Astrocyte (in vitro differentiated cells and primary cell): ENCODE measurements at regions not wholly inside any gene's neighbourhood (a gene's known extent, or its start where the extent isn't known, plus 50 kb on each side); places are given as distances from the start of the nearest gene placed in this dataset.

Experiments used
- DNase-seq: peaks from one replicate; pipeline ENCODE4 v3.0.0-alpha.2; 2010; ENCODE audit warnings: low read depth
- FAIRE-seq: peaks from 2 replicates; lab custom pipeline; 2011; peaks lifted over from hg19 to GRCh38; lab: Jason Lieb, UNC
- H2AFZ ChIP-seq: 2 replicates; pipeline ENCODE4 v1.6.0; 2012; ENCODE audit warnings: low read depth, low read length, inconsistent platforms
- H3K27ac ChIP-seq: 2 replicates; pipeline ENCODE4 v1.5.1; 2011; ENCODE audit warnings: low read depth, low read length, inconsistent platforms
- H3K27me3 ChIP-seq: 2 replicates; pipeline ENCODE4 v1.6.0; 2011; ENCODE audit warnings: low read length, inconsistent platforms; ENCODE audit not compliant: insufficient read depth
- H3K36me3 ChIP-seq: 2 replicates; pipeline ENCODE4 v1.5.1; 2011; ENCODE audit warnings: low read length, inconsistent platforms; ENCODE audit not compliant: insufficient read depth
- H3K4me1 ChIP-seq: 2 replicates; pipeline ENCODE4 v1.5.1; 2011; ENCODE audit warnings: low read length, inconsistent platforms; ENCODE audit not compliant: insufficient read depth
- H3K4me2 ChIP-seq: 2 replicates; pipeline ENCODE4 v1.6.0; 2012; ENCODE audit warnings: low read length, inconsistent platforms
- H3K4me3 ChIP-seq: 2 replicates; pipeline ENCODE4 v1.5.1; 2011; ENCODE audit warnings: low read depth, mild to moderate bottlenecking, low read length, inconsistent platforms; ENCODE audit not compliant: insufficient read depth
- H3K79me2 ChIP-seq: 2 replicates; pipeline ENCODE4 v1.6.0; 2012; ENCODE audit warnings: mild to moderate bottlenecking, low read length, inconsistent platforms; ENCODE audit not compliant: insufficient read depth
- H3K9ac ChIP-seq: 2 replicates; pipeline ENCODE4 v1.6.0; 2012; ENCODE audit warnings: mild to moderate bottlenecking, low read length, inconsistent platforms
- H3K9me3 ChIP-seq: 2 replicates; pipeline ENCODE4 v1.5.1; 2012; ENCODE audit warnings: low read depth, mild to moderate bottlenecking, low read length, inconsistent platforms; ENCODE audit not compliant: insufficient read depth
- H4K20me1 ChIP-seq: 2 replicates; pipeline ENCODE4 v1.6.0; 2012; ENCODE audit warnings: low read length, inconsistent platforms; ENCODE audit not compliant: insufficient read depth
- H3K27ac Mint-ChIP-seq: one replicate; pipeline ENCODE4 v1.8.0; 2021; ENCODE audit warnings: mild to moderate bottlenecking, mixed read lengths; ENCODE audit not compliant: unreplicated experiment
- H3K27me3 Mint-ChIP-seq: one replicate; pipeline ENCODE4 v1.8.0; 2021; ENCODE audit warnings: low read depth, mixed read lengths; ENCODE audit not compliant: unreplicated experiment
- H3K36me3 Mint-ChIP-seq: one replicate; pipeline ENCODE4 v1.8.0; 2021; ENCODE audit warnings: low read depth, mixed read lengths; ENCODE audit not compliant: unreplicated experiment
- H3K4me1 Mint-ChIP-seq: one replicate; pipeline ENCODE4 v1.8.0; 2021; ENCODE audit warnings: low read depth, mixed read lengths; ENCODE audit not compliant: unreplicated experiment
- H3K4me3 Mint-ChIP-seq: one replicate; pipeline ENCODE4 v1.8.0; 2021; ENCODE audit warnings: mild to moderate bottlenecking, moderate library complexity, mixed read lengths; ENCODE audit not compliant: unreplicated experiment
- H3K9me3 Mint-ChIP-seq: one replicate; pipeline ENCODE4 v1.8.0; 2021; ENCODE audit warnings: mild to moderate bottlenecking, mixed read lengths; ENCODE audit not compliant: unreplicated experiment
- CTCF ChIP-seq: IDR thresholded peaks from 2 replicates; pipeline ENCODE4 v1.5.1; 2011; ENCODE audit warnings: low read depth, mild to moderate bottlenecking, inconsistent platforms, low read length, moderate library complexity; ENCODE audit not compliant: insufficient read depth
- EZH2 ChIP-seq: IDR thresholded peaks from 2 replicates; pipeline ENCODE4 v1.6.1; 2012; ENCODE audit warnings: mild to moderate bottlenecking, low read length, inconsistent platforms; ENCODE audit not compliant: insufficient read depth

- H3K4me3 Mint-ChIP-seq: no peak overlapping the region
- H3K27me3 ChIP-seq: peaks cover 7% of the 10 kb centered on the region
Measured at GRCh38 chr9:87135074-87135473, 187.8 kb upstream of the GAS1 start.

GRCh38 chr9:87137718-87138117 is 190.4 kb upstream of the GAS1 start:
- H3K4me1 Mint-ChIP-seq: peaks cover 3% of the 10 kb centered on the region
- no peak for TF ChIP-seq EZH2
- no peak for TF ChIP-seq CTCF
- H3K4me3 Mint-ChIP-seq: no peak overlapping the region
- DNase-seq: no peak
- H3K4me2 ChIP-seq: no peak overlapping the region
- no peak overlapping the region for H3K9ac ChIP-seq
- H3K36me3 ChIP-seq: no peaks in the 10 kb centered on the region
- no peak for FAIRE-seq
- H3K27me3 ChIP-seq: peaks cover 11% of the 10 kb centered on the region
- no peak overlapping the region for H3K27ac ChIP-seq
- no peaks in the 10 kb centered on the region for H4K20me1 ChIP-seq
- H2AFZ ChIP-seq: no peak overlapping the region
- no peaks in the 10 kb centered on the region for H3K79me2 ChIP-seq
- no peak overlapping the region for H3K27ac Mint-ChIP-seq
- no peak overlapping the region for H3K4me3 ChIP-seq
- peaks cover 2% of the 10 kb centered on the region for H3K9me3 Mint-ChIP-seq
- peaks cover 22% of the 10 kb centered on the region for H3K27me3 Mint-ChIP-seq
- H3K4me1 ChIP-seq: no peaks in the 10 kb centered on the region
- no peaks in the 10 kb centered on the region for H3K9me3 ChIP-seq
- no peaks in the 10 kb centered on the region for H3K36me3 Mint-ChIP-seq

More at GRCh38 chr9:87135074-87135473, 187.8 kb upstream of the GAS1 start:
- DNase-seq (no peak), FAIRE-seq (no peak)
- TF ChIP-seq CTCF (no peak), EZH2 (no peak)
- no peaks in the 10 kb centered on the region for H3K79me2 ChIP-seq
- H3K9me3 ChIP-seq: no peaks in the 10 kb centered on the region
- no peak overlapping the region for H3K9ac ChIP-seq
- H4K20me1 ChIP-seq: no peaks in the 10 kb centered on the region
- H2AFZ ChIP-seq: no peak overlapping the region
- H3K27me3 Mint-ChIP-seq: peaks cover 15% of the 10 kb centered on the region
- peaks cover 3% of the 10 kb centered on the region for H3K4me1 Mint-ChIP-seq
- H3K4me2 ChIP-seq: no peak overlapping the region
- H3K36me3 Mint-ChIP-seq: no peaks in the 10 kb centered on the region
- peaks cover 3% of the 10 kb centered on the region for H3K9me3 Mint-ChIP-seq
- no peaks in the 10 kb centered on the region for H3K36me3 ChIP-seq
- no peaks in the 10 kb centered on the region for H3K4me1 ChIP-seq
- H3K4me3 ChIP-seq: no peak overlapping the region
- H3K27ac ChIP-seq: no peak overlapping the region
- no peak overlapping the region for H3K27ac Mint-ChIP-seq

DNA sequence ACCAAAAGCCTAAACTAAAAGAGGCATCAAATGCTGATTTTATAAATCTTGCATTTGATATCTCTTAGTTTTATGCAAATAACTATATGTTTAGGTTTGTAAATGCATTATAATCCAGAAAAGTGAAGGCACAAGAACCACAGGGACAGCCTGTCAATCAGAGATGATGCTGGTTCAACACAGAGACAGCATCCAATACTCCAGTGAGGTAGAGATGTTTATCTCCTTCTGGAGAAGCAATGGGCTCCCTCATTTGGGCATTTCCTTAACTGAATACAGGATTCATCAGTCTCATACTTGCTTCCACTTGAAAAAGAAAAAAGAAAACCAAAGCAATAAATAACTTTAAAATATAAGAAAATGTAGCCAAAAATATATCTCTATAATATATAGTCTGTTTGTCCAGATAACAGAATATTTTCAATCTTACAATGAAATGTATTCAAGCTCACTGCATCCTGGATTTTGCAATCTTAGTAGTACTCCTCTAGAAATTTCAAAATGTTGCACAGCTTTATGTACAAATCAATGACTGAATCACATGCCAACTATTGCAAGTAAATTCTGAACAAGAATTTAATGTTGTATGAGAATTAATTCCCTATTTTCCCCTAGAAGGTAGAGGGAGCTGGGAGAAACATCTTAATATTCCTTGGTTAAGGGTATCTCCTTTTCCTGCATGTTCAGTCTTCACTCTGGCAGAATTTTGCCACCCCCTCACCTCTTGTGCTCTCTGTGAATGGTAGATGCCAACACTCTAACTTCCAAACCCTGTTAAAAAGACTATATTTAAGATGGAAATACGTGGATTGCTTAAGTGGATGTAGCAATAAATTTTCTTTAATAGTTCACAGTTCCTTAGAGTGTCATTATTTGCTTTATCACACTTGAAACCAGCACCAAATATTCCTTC is 191.1 kb upstream of the GAS1 start:
- Histone ChIP-seq H3K4me3 (no peak overlapping the region), H2AFZ (no peak overlapping the region), H3K4me2 (no peak overlapping the region), H3K4me1 (no peaks in the 10 kb centered on the region), H3K27me3 (peaks cover 11% of the 10 kb centered on the region), H3K79me2 (no peaks in the 10 kb centered on the region), H4K20me1 (no peaks in the 10 kb centered on the region), H3K27ac (no peak overlapping the region), H3K36me3 (no peaks in the 10 kb centered on the region), H3K9ac (no peak overlapping the region), H3K9me3 (no peaks in the 10 kb centered on the region)
- Mint-ChIP-seq H3K9me3 (peaks cover 2% of the 10 kb centered on the region), H3K36me3 (no peaks in the 10 kb centered on the region), H3K4me1 (peaks cover 3% of the 10 kb centered on the region), H3K27me3 (peaks cover 22% of the 10 kb centered on the region), H3K4me3 (no peak overlapping the region), H3K27ac (no peak overlapping the region)
- TF ChIP-seq EZH2 (no peak), CTCF (no peak)
- FAIRE-seq (no peak), DNase-seq (no peak)
